ENCODE measurements at regions not wholly inside any gene's neighbourhood (a gene's known extent, or its start where the extent isn't known, plus 50 kb on each side); places are given as distances from the start of the nearest gene placed in this dataset.

GRCh38 chr10:29102636-29103035 lies 186.2 kb upstream of the LYZL1 start:
- in situ Hi-C loops (cut with HindIII; ENCODE audit: low pct_ligation_motif_present, low pct_unique_long_range_greater_than_20kb, low sequenced_read_pairs), result no loop called here
- no peak for DNase-seq

GRCh38 chr10:29104661-29105399 lies 184.0 kb upstream of the LYZL1 start:
- no peak for DNase-seq
- in situ Hi-C loops (cut with HindIII; ENCODE audit: low pct_ligation_motif_present, low pct_unique_long_range_greater_than_20kb, low sequenced_read_pairs), result no loop called here

- no peak for DNase-seq
- in situ Hi-C loops (cut with HindIII; ENCODE audit: low pct_ligation_motif_present, low pct_unique_long_range_greater_than_20kb, low sequenced_read_pairs), result no loop called here
Measured at GRCh38 chr10:29105516-29106215, 183.2 kb upstream of the LYZL1 start.

GRCh38 chr10:29106287-29106686 lies 182.6 kb upstream of the LYZL1 start:
- in situ Hi-C loops (cut with HindIII; ENCODE audit: low pct_ligation_motif_present, low pct_unique_long_range_greater_than_20kb, low sequenced_read_pairs), result no loop called here
- no peak for DNase-seq

GRCh38 chr10:29107866-29108498 lies 180.9 kb upstream of the LYZL1 start:
- in situ Hi-C loops (cut with HindIII; ENCODE audit: low pct_ligation_motif_present, low pct_unique_long_range_greater_than_20kb, low sequenced_read_pairs), result no loop called here
- no peak for DNase-seq

GRCh38 chr10:29109707-29110571 lies 178.9 kb upstream of the LYZL1 start:
- DNase-seq, result no peak
- in situ Hi-C loops (cut with HindIII; ENCODE audit: low pct_ligation_motif_present, low pct_unique_long_range_greater_than_20kb, low sequenced_read_pairs), result no loop called here

- in situ Hi-C loops (cut with HindIII; ENCODE audit: low pct_ligation_motif_present, low pct_unique_long_range_greater_than_20kb, low sequenced_read_pairs), result no loop called here
Measured at GRCh38 chr10:29112827-29113615, 175.8 kb upstream of the LYZL1 start.

GRCh38 chr10:29113616-29113945 lies 175.3 kb upstream of the LYZL1 start:
- in situ Hi-C loops (cut with HindIII; ENCODE audit: low pct_ligation_motif_present, low pct_unique_long_range_greater_than_20kb, low sequenced_read_pairs), result no loop called here
- no peak for DNase-seq

More at GRCh38 chr10:29112827-29113615, 175.8 kb upstream of the LYZL1 start:
- no peak for DNase-seq

- in situ Hi-C loops (cut with HindIII; ENCODE audit: low pct_ligation_motif_present, low pct_unique_long_range_greater_than_20kb, low sequenced_read_pairs), result no loop called here
- no peak for DNase-seq
Measured at GRCh38 chr10:29114141-29114540, 174.7 kb upstream of the LYZL1 start.

- in situ Hi-C loops (cut with HindIII; ENCODE audit: low pct_ligation_motif_present, low pct_unique_long_range_greater_than_20kb, low sequenced_read_pairs), result no loop called here
- no peak for DNase-seq
Measured at GRCh38 chr10:29117781-29118180, 171.1 kb upstream of the LYZL1 start.

- in situ Hi-C loops (cut with HindIII; ENCODE audit: low pct_ligation_motif_present, low pct_unique_long_range_greater_than_20kb, low sequenced_read_pairs), result no loop called here
Measured at GRCh38 chr10:29119374-29119773, 169.5 kb upstream of the LYZL1 start.

GRCh38 chr10:29120216-29120615 lies 168.7 kb upstream of the LYZL1 start:
- in situ Hi-C loops (cut with HindIII; ENCODE audit: low pct_ligation_motif_present, low pct_unique_long_range_greater_than_20kb, low sequenced_read_pairs), result no loop called here
- DNase-seq, result peak; percentile 69

More at GRCh38 chr10:29119374-29119773, 169.5 kb upstream of the LYZL1 start:
- peak; percentile 21 for DNase-seq

GRCh38 chr10:29124864-29125263 lies 164.0 kb upstream of the LYZL1 start:
- in situ Hi-C loops (cut with HindIII; ENCODE audit: low pct_ligation_motif_present, low pct_unique_long_range_greater_than_20kb, low sequenced_read_pairs), result no loop called here

GRCh38 chr10:29127037-29127700 lies 161.7 kb upstream of the LYZL1 start:
- in situ Hi-C loops (cut with HindIII; ENCODE audit: low pct_ligation_motif_present, low pct_unique_long_range_greater_than_20kb, low sequenced_read_pairs), result no loop called here
- DNase-seq, result no peak

More at GRCh38 chr10:29124864-29125263, 164.0 kb upstream of the LYZL1 start:
- no peak for DNase-seq

- in situ Hi-C loops (cut with HindIII; ENCODE audit: low pct_ligation_motif_present, low pct_unique_long_range_greater_than_20kb, low sequenced_read_pairs), result no loop called here
- no peak for DNase-seq
Measured at GRCh38 chr10:29127731-29128130, 161.1 kb upstream of the LYZL1 start.

- in situ Hi-C loops (cut with HindIII; ENCODE audit: low pct_ligation_motif_present, low pct_unique_long_range_greater_than_20kb, low sequenced_read_pairs), result no loop called here
- peak; percentile 22 for DNase-seq
Measured at GRCh38 chr10:29130190-29130673, 158.6 kb upstream of the LYZL1 start.

GRCh38 chr10:29131952-29132547 lies 156.8 kb upstream of the LYZL1 start:
- no peak for DNase-seq
- in situ Hi-C loops (cut with HindIII; ENCODE audit: low pct_ligation_motif_present, low pct_unique_long_range_greater_than_20kb, low sequenced_read_pairs), result no loop called here

Data from ACHN (cell line).